AG10803 (cell line): ENCODE measurements at regions not wholly inside any gene's neighbourhood (a gene's known extent, or its start where the extent isn't known, plus 50 kb on each side); places are given as distances from the start of the nearest gene placed in this dataset.

ENCODE experiments used
- DNase-seq: peaks from one replicate; pipeline ENCODE4 v3.0.0; 2010; ENCODE audit warnings: low read depth
- H3K4me3 ChIP-seq: 2 replicates; pipeline ENCODE4 v1.5.1; 2011; ENCODE audit warnings: mild to moderate bottlenecking, low read length, control low read depth
- TF ChIP-seq, protein P1 (sequence below): conservative IDR thresholded peaks from 2 replicates; pipeline ENCODE4 v1.5.1; 2011; ENCODE audit warnings: mild to moderate bottlenecking, low read length, control low read depth, inconsistent platforms

- no peak for DNase-seq
- H3K4me3 ChIP-seq: no peak overlapping the region
- TF ChIP-seq, protein P1, sequence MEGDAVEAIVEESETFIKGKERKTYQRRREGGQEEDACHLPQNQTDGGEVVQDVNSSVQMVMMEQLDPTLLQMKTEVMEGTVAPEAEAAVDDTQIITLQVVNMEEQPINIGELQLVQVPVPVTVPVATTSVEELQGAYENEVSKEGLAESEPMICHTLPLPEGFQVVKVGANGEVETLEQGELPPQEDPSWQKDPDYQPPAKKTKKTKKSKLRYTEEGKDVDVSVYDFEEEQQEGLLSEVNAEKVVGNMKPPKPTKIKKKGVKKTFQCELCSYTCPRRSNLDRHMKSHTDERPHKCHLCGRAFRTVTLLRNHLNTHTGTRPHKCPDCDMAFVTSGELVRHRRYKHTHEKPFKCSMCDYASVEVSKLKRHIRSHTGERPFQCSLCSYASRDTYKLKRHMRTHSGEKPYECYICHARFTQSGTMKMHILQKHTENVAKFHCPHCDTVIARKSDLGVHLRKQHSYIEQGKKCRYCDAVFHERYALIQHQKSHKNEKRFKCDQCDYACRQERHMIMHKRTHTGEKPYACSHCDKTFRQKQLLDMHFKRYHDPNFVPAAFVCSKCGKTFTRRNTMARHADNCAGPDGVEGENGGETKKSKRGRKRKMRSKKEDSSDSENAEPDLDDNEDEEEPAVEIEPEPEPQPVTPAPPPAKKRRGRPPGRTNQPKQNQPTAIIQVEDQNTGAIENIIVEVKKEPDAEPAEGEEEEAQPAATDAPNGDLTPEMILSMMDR: no peak
Measured at GRCh38 chr17:10894220-10894619, 56.3 kb upstream of the PIRT start.

- TF ChIP-seq, protein P1: no peak
- no peak overlapping the region for H3K4me3 ChIP-seq
- DNase-seq: no peak
Measured at GRCh38 chr17:10888858-10889257, 51.0 kb upstream of the PIRT start.
